GM18520 (cell line): ENCODE measurements at regions not wholly inside any gene's neighbourhood (a gene's known extent, or its start where the extent isn't known, plus 50 kb on each side); places are given as distances from the start of the nearest gene placed in this dataset.
"Not testable (repeated sequence)": the region's sequence is repeated elsewhere in the genome, so short reads cannot be mapped to it uniquely, and the experiment has no call there.

Source experiments
- ATAC-seq: cut with Tn5 transposase; IDR thresholded peaks from one replicate; pipeline ENCODE4 v1.9.1; 2021; ENCODE audit not compliant: unreplicated experiment

GRCh38 chr4:146124023-146124680 lies 51.4 kb upstream of the LSM6 start:
- no peak for ATAC-seq

- ATAC-seq = no peak
These were observed 52.3 kb upstream of the LSM6 start for GRCh38 chr4:146123231-146123630.

GRCh38 chr4:146122398-146122797 lies 53.1 kb upstream of the LSM6 start:
- ATAC-seq = no peak

- ATAC-seq = no peak
These were observed 53.8 kb upstream of the LSM6 start for GRCh38 chr4:146121757-146122156.

- ATAC-seq = no peak
These were observed 55.6 kb upstream of the LSM6 start for GRCh38 chr4:146119845-146120404.

GRCh38 chr4:146114066-146114465 lies 61.5 kb upstream of the LSM6 start:
- ATAC-seq = no peak

- no peak for ATAC-seq
These were observed 62.3 kb upstream of the LSM6 start for GRCh38 chr4:146113171-146113570.

GRCh38 chr4:146112389-146112788 lies 63.1 kb upstream of the LSM6 start:
- ATAC-seq = no peak

- peak; percentile 44 for ATAC-seq
These were observed 64.5 kb upstream of the LSM6 start for GRCh38 chr4:146110871-146111485.

GRCh38 chr4:146108756-146109155 lies 66.8 kb upstream of the LSM6 start:
- ATAC-seq = no peak

- no peak for ATAC-seq
These were observed 67.8 kb upstream of the LSM6 start for GRCh38 chr4:146107587-146108240.

GRCh38 chr4:146105464-146105863 lies 70.1 kb upstream of the LSM6 start:
- ATAC-seq = peak; percentile 25

- no peak for ATAC-seq
These were observed 71.0 kb upstream of the LSM6 start for GRCh38 chr4:146104541-146104940.

- not testable (repeated sequence) for ATAC-seq
These were observed 71.5 kb upstream of the LSM6 start for GRCh38 chr4:146104052-146104451.

- ATAC-seq = no peak
These were observed 75.9 kb upstream of the LSM6 start for GRCh38 chr4:146099585-146099984.

- peak; percentile 48 for ATAC-seq
These were observed 76.5 kb upstream of the LSM6 start for GRCh38 chr4:146098978-146099377.

GRCh38 chr4:146098397-146098796 lies 77.1 kb upstream of the LSM6 start:
- peak; percentile 72 for ATAC-seq

GRCh38 chr4:146096371-146096770 lies 79.1 kb upstream of the LSM6 start:
- no peak for ATAC-seq

- no peak for ATAC-seq
These were observed 79.7 kb upstream of the LSM6 start for GRCh38 chr4:146095860-146096259.

GRCh38 chr4:146095091-146095690 lies 80.3 kb upstream of the LSM6 start:
- no peak for ATAC-seq

GRCh38 chr4:146088690-146089089 lies 86.8 kb upstream of the LSM6 start:
- ATAC-seq = no peak

- ATAC-seq = no peak
These were observed 87.7 kb upstream of the LSM6 start for GRCh38 chr4:146087856-146088255.
